IMR-90 (cell line): ENCODE measurements at regions not wholly inside any gene's neighbourhood (a gene's known extent, or its start where the extent isn't known, plus 50 kb on each side); places are given as distances from the start of the nearest gene placed in this dataset.

ENCODE experiments used
- ATAC-seq: fragments of 200-7000 bp; cut with Tn5 transposase; 2 replicates; pipeline ENCODE4 v1.9.1; 2020; ENCODE audit warnings: low read depth, mild to moderate bottlenecking, moderate library complexity
- BruUV-seq: library from RNA; stranded (reverse); fragments of 400-500 nt; replicated peaks from 2 replicates; lab custom pipeline; 2021; lab: Mats Ljungman, UMichigan
- CTCF ChIA-PET: fragments of 300-600 bp; formaldehyde crosslinking; extraction: SDS; loops from one replicate; lab custom pipeline; 2021; ENCODE audit warnings: antibody characterized with exemption; lab: Yijun Ruan, JAX
- POLR2A ChIA-PET: fragments of 300-600 bp; sonication (Branson Sonifier 250); formaldehyde crosslinking; loops from one replicate; lab custom pipeline; 2022; ENCODE audit warnings: antibody characterized with exemption; ENCODE audit not compliant: unreplicated experiment; lab: Charles Lee
- DNase-seq: peaks from one replicate; pipeline ENCODE4 v3.0.0; 2013
- H2AFZ ChIP-seq: replicated peaks from 2 replicates; pipeline ENCODE3; 2013; ENCODE audit warnings: low read length, mild to moderate bottlenecking; ENCODE audit not compliant: poor library complexity
- H2AK5ac ChIP-seq: 2 replicates; pipeline ENCODE4 v1.6.1; 2013; ENCODE audit warnings: low read depth, low read length, inconsistent platforms
- H2AK9ac ChIP-seq: replicated peaks from 2 replicates; pipeline ENCODE3; 2013; ENCODE audit warnings: mild to moderate bottlenecking, low read depth, low read length, moderate library complexity; ENCODE audit not compliant: poor library complexity
- H2BK120ac ChIP-seq: 2 replicates; pipeline ENCODE4 v1.6.1; 2013; ENCODE audit warnings: low read depth, low read length, inconsistent platforms
- H2BK15ac ChIP-seq: 3 replicates; pipeline ENCODE4 v1.6.1; 2013; ENCODE audit warnings: low read depth, low read length, inconsistent platforms
- H2BK20ac ChIP-seq: 2 replicates; pipeline ENCODE4 v1.6.1; 2013; ENCODE audit warnings: low read depth, mild to moderate bottlenecking, inconsistent platforms, low read length, moderate library complexity
- H2BK5ac ChIP-seq: 2 replicates; pipeline ENCODE4 v1.6.1; 2013; ENCODE audit warnings: mild to moderate bottlenecking, low read depth, low read length, inconsistent platforms; ENCODE audit not compliant: poor library complexity, severe bottlenecking
- H3K14ac ChIP-seq: replicated peaks from 2 replicates; pipeline ENCODE4 v1.6.1; 2013; ENCODE audit warnings: low read depth, low read length, inconsistent platforms
- H3K18ac ChIP-seq: 2 replicates; pipeline ENCODE4 v1.6.1; 2013; ENCODE audit warnings: low read depth, low read length, control low read depth
- H3K23ac ChIP-seq: 2 replicates; pipeline ENCODE4 v1.6.1; 2013; ENCODE audit warnings: low read depth, low read length, inconsistent platforms
- H3K27ac ChIP-seq: 2 replicates; pipeline ENCODE4 v1.5.1; 2013; ENCODE audit warnings: mild to moderate bottlenecking, control low read depth, low read length; ENCODE audit not compliant: insufficient read depth
- H3K27me3 ChIP-seq: 2 replicates; pipeline ENCODE4 v1.6.1; 2013; ENCODE audit warnings: low read length; ENCODE audit not compliant: control insufficient read depth, insufficient read depth
- H3K36me3 ChIP-seq: 2 replicates; pipeline ENCODE4 v1.6.1; 2013; ENCODE audit warnings: low read length, mixed read lengths; ENCODE audit not compliant: control insufficient read depth, insufficient read depth
- H3K4ac ChIP-seq: 2 replicates; pipeline ENCODE4 v1.6.1; 2013; ENCODE audit warnings: low read depth, low read length, inconsistent platforms
- H3K4me1 ChIP-seq: 2 replicates; pipeline ENCODE4 v1.6.1; 2013; ENCODE audit warnings: low read length, mixed read lengths; ENCODE audit not compliant: control insufficient read depth, insufficient read depth
- H3K4me2 ChIP-seq: 2 replicates; pipeline ENCODE4 v1.6.1; 2013; ENCODE audit warnings: low read depth, mild to moderate bottlenecking, control low read depth, low read length, moderate library complexity
- H3K4me3 ChIP-seq: 2 replicates; pipeline ENCODE4 v1.5.1; 2013; ENCODE audit warnings: low read depth, mild to moderate bottlenecking, control low read depth, low read length, moderate library complexity; ENCODE audit not compliant: insufficient read depth
- H3K56ac ChIP-seq: 2 replicates; pipeline ENCODE4 v1.6.1; 2013; ENCODE audit warnings: low read length, inconsistent platforms; ENCODE audit not compliant: insufficient read depth; ENCODE audit errors: extremely low read depth
- H3K79me1 ChIP-seq, 2 experiments: 2 replicates each; pipeline ENCODE4 v1.6.1; 2013; ENCODE audit warnings: low read length in 2 of 2, inconsistent platforms in 1 of 2, low read depth in 1 of 2
- H3K9ac ChIP-seq: 2 replicates; pipeline ENCODE4 v1.6.1; 2013; ENCODE audit warnings: low read depth, low read length, control low read depth
- H3K9me1 ChIP-seq: 2 replicates; pipeline ENCODE4 v1.6.1; 2013; ENCODE audit warnings: low read length, inconsistent platforms; ENCODE audit not compliant: insufficient read depth
- H3K9me3 ChIP-seq: 2 replicates; pipeline ENCODE4 v1.6.1; 2013; ENCODE audit warnings: low read length; ENCODE audit not compliant: control insufficient read depth, insufficient read depth
- H4K20me1 ChIP-seq: 2 replicates; pipeline ENCODE4 v1.6.1; 2013; ENCODE audit warnings: low read length, inconsistent platforms; ENCODE audit not compliant: insufficient read depth
- H4K5ac ChIP-seq: 2 replicates; pipeline ENCODE4 v1.6.1; 2013; ENCODE audit warnings: mild to moderate bottlenecking, low read depth, low read length, control low read depth
- H4K8ac ChIP-seq, 2 experiments: 2 replicates each; pipeline ENCODE4 v1.6.1; 2013; ENCODE audit warnings: low read depth in 2 of 2, low read length in 2 of 2, control low read depth in 1 of 2, inconsistent platforms in 1 of 2
- H4K91ac ChIP-seq: 2 replicates; pipeline ENCODE4 v1.6.1; 2013; ENCODE audit warnings: low read depth, low read length, inconsistent platforms; ENCODE audit not compliant: insufficient read depth
- CEBPB ChIP-seq: IDR thresholded peaks from 2 replicates; pipeline ENCODE4 v1.6.1; 2012; ENCODE audit warnings: low read depth, low read length, improper control_type of control experiment
- CHD1 ChIP-seq: IDR thresholded peaks from 2 replicates; pipeline ENCODE4 v1.6.1; 2012; ENCODE audit warnings: low read depth, low read length, improper control_type of control experiment
- FOS ChIP-seq: fragments of 150-350 bp; IDR thresholded peaks from 2 replicates; pipeline ENCODE4 v1.6.1; 2016; ENCODE audit warnings: low read depth, low read length
- MAZ ChIP-seq: IDR thresholded peaks from 2 replicates; pipeline ENCODE4 v1.6.1; 2012; ENCODE audit warnings: low read depth, mild to moderate bottlenecking, low read length, improper control_type of control experiment, moderate library complexity, borderline replicate concordance
- NFE2L2 ChIP-seq: fragments of 150-350 bp; IDR thresholded peaks from 2 replicates; pipeline ENCODE4 v1.6.1; 2016; ENCODE audit warnings: low read depth, mild to moderate bottlenecking, low read length
- RCOR1 ChIP-seq: IDR thresholded peaks from 2 replicates; pipeline ENCODE4 v1.6.1; 2012; ENCODE audit warnings: mild to moderate bottlenecking, low read length, improper control_type of control experiment; ENCODE audit not compliant: insufficient replicate concordance
- RFX5 ChIP-seq: IDR thresholded peaks from 2 replicates; pipeline ENCODE4 v1.8.0; 2012; ENCODE audit warnings: low read depth, mild to moderate bottlenecking, low read length, moderate library complexity
- SMC3 ChIP-seq: fragments of 150-350 bp; IDR thresholded peaks from 2 replicates; pipeline ENCODE4 v1.6.1; 2016; ENCODE audit warnings: low read depth, mild to moderate bottlenecking, antibody characterized with exemption, low read length, moderate library complexity
- WGBS, 2 experiments: methylation state at CpG; one replicate each; pipeline versions ENCODE4 v1.1.5 to v1.1.7; 2013; ENCODE audit warnings: missing lambda C conversion rate in 2 of 2; ENCODE audit not compliant: insufficient read length in 1 of 2; ENCODE audit errors: extremely low coverage in 2 of 2; 5-methylcytosine and 5-hydroxymethylcytosine counted together
- dilution Hi-C: fragments of 300-500 bp; cut with HindIII; formaldehyde crosslinking; loops from one replicate; pipeline ENCODE4 v1.14.3; 2018; ENCODE audit warnings: low sequenced_read_pairs; ENCODE audit not compliant: unreplicated experiment
- in situ Hi-C: fragments of 300-500 bp; cut with MboI; formaldehyde crosslinking; loops from 3 replicates; pipeline ENCODE4 v1.14.3; 2019; ENCODE audit warnings: low sequenced_read_pairs, inconsistent platforms, mixed read lengths
- intact Hi-C: fragments of 100-400 bp; cut with micrococcal nuclease; formaldehyde crosslinking; loops from 2 replicates; pipeline ENCODE4 v1.10.0; 2022
- TF ChIP-seq, protein P1 (sequence below): fragments of 150-350 bp; IDR thresholded peaks from 2 replicates; pipeline ENCODE4 v1.6.1; 2016; ENCODE audit warnings: low read depth, mild to moderate bottlenecking, low read length, moderate library complexity, borderline replicate concordance
- TF ChIP-seq, protein P2 (sequence below): conservative IDR thresholded peaks from 2 replicates; pipeline ENCODE4 v1.5.1; 2012; ENCODE audit warnings: mild to moderate bottlenecking, low read depth, low read length, improper control_type of control experiment
- TF ChIP-seq, protein P3 (sequence below): fragments of 150-350 bp; IDR thresholded peaks from 2 replicates; pipeline ENCODE4 v1.6.1; 2017; ENCODE audit warnings: mild to moderate bottlenecking, antibody characterized with exemption, low read length, low read depth

DNA sequence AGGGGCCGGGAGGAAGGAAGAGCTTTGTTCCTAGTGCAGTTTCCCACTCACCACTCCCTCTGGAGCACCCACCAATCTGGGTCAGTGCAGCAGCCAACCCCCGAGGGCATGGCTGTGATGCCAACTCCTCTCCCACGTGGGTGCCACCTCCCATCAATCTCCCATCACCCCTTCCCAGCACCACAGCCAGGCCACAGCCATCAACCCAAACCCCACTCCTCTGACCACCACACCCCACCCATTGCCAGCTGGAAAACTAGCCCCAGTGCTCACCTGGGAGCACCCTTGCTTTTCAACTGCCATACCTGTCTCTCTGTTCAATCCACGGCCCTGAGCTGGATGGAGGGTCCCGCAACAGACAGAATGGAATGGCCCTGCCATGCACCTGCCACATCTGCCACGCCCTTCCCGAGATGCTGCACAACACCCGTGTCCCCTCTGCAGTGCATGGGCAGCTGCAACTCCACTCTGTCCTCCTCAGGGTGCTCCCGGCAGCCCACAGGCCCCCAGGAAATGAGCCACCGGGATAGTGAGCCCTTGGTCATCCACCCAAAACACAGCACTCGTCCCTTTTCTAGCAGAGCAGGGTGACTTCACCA lies 112.4 kb upstream of the ID2 start:
- no peak overlapping the region for H3K4me3 ChIP-seq
- no peak overlapping the region for H4K91ac ChIP-seq
- no peak for ATAC-seq
- H2AK5ac ChIP-seq = no peak overlapping the region
- peaks cover 3% of the 10 kb centered on the region; the same call in 1 of the 2 replicates for H3K9me1 ChIP-seq
- H3K23ac ChIP-seq = no peak overlapping the region
- DNase-seq = no peak
- ChIA-PET POLR2A (no interaction called here), CTCF (no interaction called here)
- H2AFZ ChIP-seq = no peak overlapping the region
- no peak overlapping the region for H2BK5ac ChIP-seq
- H4K20me1 ChIP-seq = no peaks in the 10 kb centered on the region
- H3K4me1 ChIP-seq = peaks cover 1% of the 10 kb centered on the region; the same call in 1 of the 2 replicates
- H3K18ac ChIP-seq = no peak overlapping the region
- H3K27me3 ChIP-seq = peaks cover 6% of the 10 kb centered on the region
- H3K79me1 ChIP-seq = no peaks in the 10 kb centered on the region
- dilution Hi-C loops (no loop called here), in situ Hi-C loops (no loop called here), intact Hi-C loops (no loop called here)
- H2BK120ac ChIP-seq = no peak overlapping the region
- no peak overlapping the region for H3K4ac ChIP-seq
- H4K8ac ChIP-seq = no peak overlapping the region
- H3K56ac ChIP-seq = no peak overlapping the region
- 100% methylated on average over 4 of the region's 11 CpGs; no CpG with 5 or more reads in 1 of the 2 experiments for WGBS, 2 experiments
- no peak overlapping the region for H4K5ac ChIP-seq
- no peak overlapping the region for H2AK9ac ChIP-seq
- TF ChIP-seq RCOR1 = no peak
- TF ChIP-seq CHD1 = no peak
- no peak for TF ChIP-seq NFE2L2
- no peak for TF ChIP-seq CEBPB
- TF ChIP-seq SMC3 = no peak
- TF ChIP-seq, protein P1, sequence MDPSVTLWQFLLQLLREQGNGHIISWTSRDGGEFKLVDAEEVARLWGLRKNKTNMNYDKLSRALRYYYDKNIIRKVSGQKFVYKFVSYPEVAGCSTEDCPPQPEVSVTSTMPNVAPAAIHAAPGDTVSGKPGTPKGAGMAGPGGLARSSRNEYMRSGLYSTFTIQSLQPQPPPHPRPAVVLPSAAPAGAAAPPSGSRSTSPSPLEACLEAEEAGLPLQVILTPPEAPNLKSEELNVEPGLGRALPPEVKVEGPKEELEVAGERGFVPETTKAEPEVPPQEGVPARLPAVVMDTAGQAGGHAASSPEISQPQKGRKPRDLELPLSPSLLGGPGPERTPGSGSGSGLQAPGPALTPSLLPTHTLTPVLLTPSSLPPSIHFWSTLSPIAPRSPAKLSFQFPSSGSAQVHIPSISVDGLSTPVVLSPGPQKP = no peak
- no peak for TF ChIP-seq FOS
- TF ChIP-seq RFX5 = no peak
- TF ChIP-seq MAZ = no peak
- TF ChIP-seq, protein P2, sequence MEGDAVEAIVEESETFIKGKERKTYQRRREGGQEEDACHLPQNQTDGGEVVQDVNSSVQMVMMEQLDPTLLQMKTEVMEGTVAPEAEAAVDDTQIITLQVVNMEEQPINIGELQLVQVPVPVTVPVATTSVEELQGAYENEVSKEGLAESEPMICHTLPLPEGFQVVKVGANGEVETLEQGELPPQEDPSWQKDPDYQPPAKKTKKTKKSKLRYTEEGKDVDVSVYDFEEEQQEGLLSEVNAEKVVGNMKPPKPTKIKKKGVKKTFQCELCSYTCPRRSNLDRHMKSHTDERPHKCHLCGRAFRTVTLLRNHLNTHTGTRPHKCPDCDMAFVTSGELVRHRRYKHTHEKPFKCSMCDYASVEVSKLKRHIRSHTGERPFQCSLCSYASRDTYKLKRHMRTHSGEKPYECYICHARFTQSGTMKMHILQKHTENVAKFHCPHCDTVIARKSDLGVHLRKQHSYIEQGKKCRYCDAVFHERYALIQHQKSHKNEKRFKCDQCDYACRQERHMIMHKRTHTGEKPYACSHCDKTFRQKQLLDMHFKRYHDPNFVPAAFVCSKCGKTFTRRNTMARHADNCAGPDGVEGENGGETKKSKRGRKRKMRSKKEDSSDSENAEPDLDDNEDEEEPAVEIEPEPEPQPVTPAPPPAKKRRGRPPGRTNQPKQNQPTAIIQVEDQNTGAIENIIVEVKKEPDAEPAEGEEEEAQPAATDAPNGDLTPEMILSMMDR = no peak
- TF ChIP-seq, protein P3, sequence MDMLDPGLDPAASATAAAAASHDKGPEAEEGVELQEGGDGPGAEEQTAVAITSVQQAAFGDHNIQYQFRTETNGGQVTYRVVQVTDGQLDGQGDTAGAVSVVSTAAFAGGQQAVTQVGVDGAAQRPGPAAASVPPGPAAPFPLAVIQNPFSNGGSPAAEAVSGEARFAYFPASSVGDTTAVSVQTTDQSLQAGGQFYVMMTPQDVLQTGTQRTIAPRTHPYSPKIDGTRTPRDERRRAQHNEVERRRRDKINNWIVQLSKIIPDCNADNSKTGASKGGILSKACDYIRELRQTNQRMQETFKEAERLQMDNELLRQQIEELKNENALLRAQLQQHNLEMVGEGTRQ = no peak
- H2BK15ac ChIP-seq = no peak overlapping the region
- no TSS peak for BruUV-seq
- no peak overlapping the region for H2BK20ac ChIP-seq
- no peak overlapping the region for H3K4me2 ChIP-seq
- H3K9ac ChIP-seq = no peak overlapping the region
- no peaks in the 10 kb centered on the region for H3K9me3 ChIP-seq
- no peaks in the 10 kb centered on the region for H3K36me3 ChIP-seq
- no peak overlapping the region for H3K14ac ChIP-seq
- no peak overlapping the region for H3K27ac ChIP-seq
